C4-2B (cell line): ENCODE measurements at regions not wholly inside any gene's neighbourhood (a gene's known extent, or its start where the extent isn't known, plus 50 kb on each side); places are given as distances from the start of the nearest gene placed in this dataset.

Source experiments
- H3K27ac ChIP-seq: fragments of 450-650 bp; 2 replicates; pipeline ENCODE4 v1.5.1; 2017
- CTCF ChIP-seq: fragments of 450-650 bp; conservative IDR thresholded peaks from 2 replicates; pipeline ENCODE4 v1.5.1; 2017; ENCODE audit warnings: mild to moderate bottlenecking
- ZFX ChIP-seq: fragments of 450-650 bp; IDR thresholded peaks from 2 replicates; pipeline ENCODE4 v1.6.1; 2017

- TF ChIP-seq CTCF (no peak), ZFX (no peak)
- H3K27ac ChIP-seq = no peak overlapping the region
These were observed 103.4 kb upstream of the MYCN start for GRCh38 chr2:15836689-15837610.

- no peak overlapping the region for H3K27ac ChIP-seq
- TF ChIP-seq CTCF (no peak), ZFX (no peak)
These were observed 101.8 kb upstream of the MYCN start for GRCh38 chr2:15838481-15839090.

- H3K27ac ChIP-seq = no peak overlapping the region
- TF ChIP-seq CTCF (no peak), ZFX (no peak)
These were observed 100.8 kb upstream of the MYCN start for GRCh38 chr2:15839426-15840124.

GRCh38 chr2:15840148-15840547 is 100.2 kb upstream of the MYCN start:
- H3K27ac ChIP-seq = no peak overlapping the region
- TF ChIP-seq ZFX (no peak), CTCF (no peak)

GRCh38 chr2:15840969-15841368 is 99.4 kb upstream of the MYCN start:
- TF ChIP-seq ZFX = no peak
- TF ChIP-seq CTCF = no peak
- H3K27ac ChIP-seq = no peak overlapping the region

GRCh38 chr2:15841776-15842560 is 98.4 kb upstream of the MYCN start:
- no peak overlapping the region for H3K27ac ChIP-seq
- TF ChIP-seq CTCF (no peak), ZFX (no peak)
